ENCODE measurements at regions not wholly inside any gene's neighbourhood (a gene's known extent, or its start where the extent isn't known, plus 50 kb on each side); places are given as distances from the start of the nearest gene placed in this dataset.
"Not testable (repeated sequence)": the region's sequence is repeated elsewhere in the genome, so short reads cannot be mapped to it uniquely, and the experiment has no call there.

DNA sequence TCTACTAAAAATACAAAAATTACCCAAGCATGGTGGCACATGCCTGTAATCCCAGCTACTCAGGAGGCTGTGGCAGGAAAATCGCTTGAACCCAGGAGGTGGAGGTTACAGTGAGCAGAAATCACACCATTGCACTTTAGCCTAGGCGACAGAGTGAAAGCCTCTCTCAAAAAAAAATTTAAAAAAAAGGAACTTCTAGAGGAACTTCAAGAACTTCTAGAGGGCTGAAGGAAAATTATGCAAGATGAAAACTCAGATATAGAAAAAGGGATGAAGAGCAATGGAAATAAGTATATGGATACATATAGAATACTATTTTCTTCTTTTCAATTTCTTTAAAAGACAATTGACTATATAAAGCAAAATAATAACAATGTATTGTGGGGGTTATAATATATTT lies 51.2 kb upstream of the PRR5 start:
- no peak for DNase-seq

DNA sequence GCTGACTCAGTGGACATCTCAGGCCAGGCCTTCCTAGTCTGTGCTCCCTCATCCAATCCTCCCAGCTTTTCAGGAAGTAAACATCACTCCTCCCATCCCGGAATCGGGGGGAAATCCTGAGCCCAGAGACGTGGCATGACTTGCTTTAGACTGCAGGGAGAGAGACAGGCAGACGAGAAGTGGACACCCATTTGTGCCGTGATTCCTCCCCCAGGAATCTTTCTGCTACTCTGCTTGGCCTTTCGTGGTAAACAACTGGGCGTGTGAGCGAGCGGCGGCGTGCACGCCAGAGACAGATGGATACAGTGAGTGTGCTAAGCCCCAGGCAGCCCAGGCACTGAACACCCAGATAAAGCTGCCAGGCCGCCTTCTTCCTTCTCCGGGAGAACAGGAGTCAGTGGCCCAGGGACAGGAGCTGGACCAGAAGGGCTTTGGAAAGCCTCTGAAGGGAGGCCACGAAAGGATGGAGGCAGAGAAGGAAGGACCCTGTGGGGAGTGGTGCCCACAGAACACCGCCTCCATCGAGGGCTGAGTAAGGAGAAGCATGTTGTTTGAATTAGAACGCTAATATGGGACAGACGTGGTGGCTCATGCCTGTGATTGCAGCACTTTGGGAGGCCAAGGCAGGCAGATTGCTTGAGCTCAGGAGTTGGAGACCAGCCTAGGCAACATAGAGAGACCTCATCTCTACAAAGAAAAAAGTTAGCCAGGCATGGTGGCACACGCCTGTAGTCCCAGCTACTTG lies 53.0 kb upstream of the PRR5 start:
- DNase-seq, result no peak

DNA sequence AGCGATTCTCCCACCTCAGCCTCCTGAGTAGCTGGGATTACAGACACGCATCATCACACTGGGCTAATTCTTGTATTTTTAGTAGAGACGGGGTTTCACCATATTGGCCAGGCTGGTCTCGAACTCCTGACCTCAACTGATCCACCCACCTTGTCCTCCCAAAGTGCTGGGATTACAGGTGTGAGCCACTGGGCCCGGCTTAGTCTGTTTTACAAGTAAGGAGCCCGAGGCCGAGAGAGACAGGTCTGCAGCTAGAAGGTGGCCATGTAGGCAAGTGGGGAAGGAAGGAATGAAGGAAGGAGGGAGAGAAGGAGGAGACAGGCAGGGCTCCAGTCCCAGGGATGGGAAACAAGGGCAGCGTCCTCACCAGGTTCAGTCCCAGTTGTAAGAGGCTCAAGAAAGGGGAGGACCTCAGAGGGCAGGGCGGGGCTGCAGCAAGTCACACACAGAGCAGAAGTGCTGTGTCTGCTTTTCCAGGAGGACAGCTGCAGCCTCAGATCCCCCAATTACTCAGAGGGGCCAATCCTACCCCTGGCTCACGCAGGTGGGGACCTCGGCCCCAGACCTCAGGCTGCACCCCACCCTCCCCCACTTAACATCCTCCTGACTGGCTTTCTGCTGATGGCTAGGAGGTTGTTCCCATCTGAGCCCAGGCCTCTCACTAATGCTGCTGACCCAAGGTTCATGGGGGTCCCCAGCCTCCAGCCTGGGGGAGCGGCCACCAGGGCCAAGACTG lies 53.8 kb upstream of the PRR5 start:
- no peak for DNase-seq

DNA sequence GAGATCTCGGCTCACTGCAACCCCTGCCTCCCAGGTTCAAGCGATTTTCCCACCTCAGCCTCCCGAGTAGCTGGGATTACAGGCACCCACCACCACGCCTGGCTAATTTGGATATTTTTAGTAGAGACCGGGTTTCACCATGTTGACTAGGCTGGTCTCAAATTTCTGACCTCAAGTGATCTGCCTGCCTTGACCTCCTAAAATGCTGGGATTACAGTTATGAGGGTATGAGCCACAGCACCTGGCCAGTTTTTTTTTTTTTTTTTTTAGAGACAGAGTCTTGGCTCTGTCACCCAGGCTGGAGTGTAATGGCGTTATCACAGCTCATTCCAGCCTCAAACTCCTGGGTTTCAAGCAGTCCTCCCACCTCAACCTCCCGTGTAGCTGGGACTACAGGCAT lies 54.9 kb upstream of the PRR5 start:
- no peak for DNase-seq

DNA sequence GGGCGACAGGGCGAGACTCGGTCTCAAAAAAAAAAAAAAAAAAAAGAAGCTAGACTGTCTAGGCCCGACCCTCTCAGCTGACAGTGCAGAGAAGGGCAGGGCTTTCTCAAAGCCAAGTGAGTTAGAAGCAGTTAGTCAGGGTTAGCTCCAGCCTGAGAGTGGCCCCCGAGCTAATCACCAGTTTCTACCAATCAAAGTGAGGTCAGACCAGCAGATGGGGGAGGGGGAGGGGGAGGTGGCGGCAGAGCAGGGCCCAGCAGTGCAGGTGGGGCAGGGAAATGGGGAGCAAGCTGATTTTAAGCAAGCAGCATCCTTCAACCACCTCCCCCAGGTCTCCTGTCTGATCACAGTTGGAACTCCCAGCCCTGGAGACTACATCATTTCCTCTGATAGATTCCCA lies 55.3 kb upstream of the PRR5 start:
- DNase-seq, result no peak

DNA sequence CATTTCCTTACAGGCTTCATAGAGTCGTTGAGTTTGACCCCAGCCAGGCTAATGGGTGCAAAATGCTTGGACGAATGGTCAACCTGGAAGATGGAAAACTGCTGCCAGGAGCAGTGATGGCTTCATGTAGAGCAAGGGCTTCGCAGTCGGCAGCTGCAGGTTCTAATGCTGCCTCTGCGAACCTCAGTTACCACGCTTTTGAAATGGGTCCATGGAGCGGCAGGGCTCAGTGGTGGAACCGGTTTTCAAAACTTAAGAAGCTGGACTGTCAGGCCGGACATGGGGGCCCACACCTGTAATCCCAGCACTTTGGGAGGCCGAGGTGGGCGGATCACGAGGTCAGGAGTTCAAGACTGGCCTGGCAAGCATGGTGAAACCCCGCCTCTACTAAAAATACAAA lies 55.9 kb upstream of the PRR5 start:
- no peak for DNase-seq

DNA sequence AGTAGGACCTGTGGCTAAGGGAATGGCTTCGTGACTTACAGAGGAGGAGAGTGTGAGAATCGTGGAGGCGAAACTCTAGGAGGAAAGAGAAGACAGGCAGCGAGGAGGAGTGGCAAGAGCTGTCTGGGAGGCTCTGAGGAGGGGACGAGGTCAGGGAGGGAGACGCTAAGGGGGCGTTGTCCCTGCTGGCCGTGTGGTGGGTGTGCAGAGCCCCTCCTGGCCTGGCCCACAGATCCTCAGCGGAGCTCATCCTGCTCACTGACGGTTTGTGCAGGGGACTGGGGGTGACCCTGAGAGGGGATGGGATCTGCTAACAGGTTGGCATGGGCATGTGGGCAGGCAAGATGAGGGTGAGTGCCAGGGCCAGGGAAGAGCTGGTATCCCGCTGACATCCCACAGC lies 56.5 kb upstream of the PRR5 start:
- DNase-seq, result no peak

DNA sequence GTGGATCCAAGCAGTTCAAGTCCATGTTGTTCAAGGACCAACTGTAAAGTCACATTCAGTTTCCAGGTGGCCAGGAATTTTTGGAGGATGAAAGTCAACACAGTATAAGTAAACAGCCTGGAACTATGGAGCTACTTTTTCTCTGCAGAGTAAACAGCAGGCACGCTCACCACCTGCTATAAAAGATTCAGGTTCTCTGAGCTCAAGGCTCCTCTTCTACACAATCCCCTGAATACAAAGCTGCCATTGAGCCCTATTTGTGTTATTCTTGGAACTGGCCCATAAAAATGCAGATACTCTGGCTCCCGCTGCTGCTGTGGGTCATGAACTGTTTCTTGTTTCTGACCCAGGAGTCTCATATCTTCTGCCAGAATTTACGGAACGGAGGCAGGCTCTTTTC lies 56.9 kb upstream of the PRR5 start:
- no peak for DNase-seq

DNA sequence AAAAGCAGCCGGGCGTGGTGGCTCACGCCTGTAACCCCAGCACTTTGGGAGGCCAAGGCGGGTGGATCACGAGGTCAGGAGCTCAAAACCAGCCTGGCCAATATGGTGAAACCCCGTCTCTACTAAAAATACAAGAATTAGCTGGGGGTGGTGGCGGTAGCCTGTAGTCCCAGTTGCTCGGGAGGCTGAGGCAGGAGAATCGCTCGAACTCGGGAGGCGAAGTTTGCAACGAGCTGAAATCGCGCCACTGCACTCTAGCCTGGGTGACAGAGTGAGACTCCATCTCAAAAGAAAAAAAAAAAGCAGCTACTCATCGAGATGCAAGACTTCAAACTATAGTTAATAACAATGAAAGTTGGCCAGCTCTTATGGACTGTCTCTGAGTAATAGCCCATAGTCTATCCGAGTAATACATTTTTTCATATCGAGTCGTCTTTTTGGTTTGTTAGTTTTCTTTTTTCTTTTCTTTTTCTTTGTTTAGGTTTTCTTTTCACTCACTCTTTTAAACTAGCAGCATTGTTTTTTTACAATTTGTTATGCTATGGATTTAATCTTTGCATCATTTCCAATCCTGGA lies 58.4 kb upstream of the PRR5 start:
- not testable (repeated sequence) for DNase-seq

DNA sequence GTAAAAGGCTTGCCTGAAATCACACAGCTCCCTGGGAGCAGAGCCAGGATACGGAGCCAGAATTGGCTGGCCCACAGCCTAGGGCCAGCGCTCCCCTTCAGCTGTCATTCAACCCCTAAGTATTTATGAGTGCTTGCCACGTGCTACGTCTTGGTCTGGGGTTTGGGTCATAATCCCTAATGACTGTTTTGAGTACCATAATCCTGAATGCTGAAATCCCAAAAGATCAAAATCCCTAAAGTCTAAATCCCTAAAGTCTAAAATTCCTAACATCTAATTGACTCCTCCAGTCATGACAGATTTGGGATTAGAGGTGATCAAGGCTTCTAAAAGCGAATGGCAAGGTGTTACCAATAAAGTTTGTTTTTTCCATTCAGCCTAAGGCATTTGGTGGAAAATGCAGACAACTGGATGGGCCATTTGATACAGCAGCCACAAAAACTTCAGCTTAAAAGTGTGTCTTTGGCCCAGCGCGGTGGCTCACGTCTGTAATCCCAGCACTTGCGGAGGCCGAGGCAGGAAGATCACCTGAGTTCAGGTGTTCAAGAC lies 59.8 kb upstream of the PRR5 start:
- DNase-seq, result no peak

DNA sequence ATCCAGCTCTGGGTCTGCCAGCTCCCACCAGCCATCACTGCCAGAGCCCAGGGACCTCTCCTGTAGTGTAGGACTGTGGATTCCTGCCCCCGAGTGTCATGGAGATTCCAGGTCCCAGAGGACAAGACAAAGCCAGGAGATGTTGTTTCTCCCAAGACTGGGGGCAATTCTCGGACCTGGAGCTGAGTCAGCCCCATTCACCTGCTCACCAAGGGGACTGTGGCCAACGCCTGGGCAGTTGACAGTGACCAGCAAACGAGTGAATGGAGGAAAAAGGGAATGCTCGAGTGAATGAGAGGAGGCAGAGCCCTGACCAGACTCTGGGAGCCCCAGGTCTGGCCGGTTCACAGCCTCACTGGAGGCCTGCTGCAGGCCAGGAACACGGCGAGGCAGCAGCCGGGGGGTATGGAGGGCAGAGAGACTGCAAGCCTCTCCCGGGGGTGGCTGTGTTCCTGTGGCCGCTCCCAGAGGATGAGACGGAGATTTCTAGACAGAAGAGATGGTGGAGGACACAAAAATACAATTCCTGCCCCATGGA lies 61.3 kb upstream of the PRR5 start:
- no peak for DNase-seq

DNA sequence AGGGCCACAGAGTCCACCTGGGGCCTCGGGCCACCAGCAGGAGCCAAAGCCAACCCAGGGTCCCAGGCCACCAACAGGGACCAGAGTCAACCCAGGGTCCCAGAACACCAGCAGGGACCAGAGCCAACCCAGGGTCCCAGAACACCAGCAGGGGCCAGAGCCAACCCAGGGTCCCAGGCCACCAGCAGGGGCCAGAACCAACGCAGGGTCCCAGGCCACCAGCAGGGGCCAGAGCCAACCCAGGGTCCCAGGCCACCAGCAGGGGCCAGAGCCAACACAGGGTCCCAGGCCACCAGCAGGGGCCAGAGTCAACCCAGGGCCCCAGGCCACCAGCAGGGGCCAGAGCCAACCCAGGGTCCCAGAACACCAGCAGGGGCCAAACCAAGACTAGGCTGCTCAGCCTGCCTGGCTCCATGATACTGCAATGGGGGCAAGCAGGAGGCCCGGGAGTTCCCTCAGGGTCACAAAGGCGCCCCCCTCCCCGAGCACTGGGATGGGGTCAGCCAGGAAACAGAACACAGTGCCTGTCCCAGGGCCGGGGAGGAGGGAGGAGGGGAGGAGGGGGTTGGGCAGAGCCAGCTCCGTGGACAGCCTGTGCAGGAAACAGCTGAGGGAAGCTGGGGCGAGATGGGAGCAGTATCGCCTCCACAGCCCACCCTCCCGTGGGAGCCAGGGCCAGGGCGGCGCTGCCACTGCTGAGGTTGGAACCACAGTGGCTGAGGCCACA lies 62.0 kb upstream of the PRR5 start:
- DNase-seq, result no peak

DNA sequence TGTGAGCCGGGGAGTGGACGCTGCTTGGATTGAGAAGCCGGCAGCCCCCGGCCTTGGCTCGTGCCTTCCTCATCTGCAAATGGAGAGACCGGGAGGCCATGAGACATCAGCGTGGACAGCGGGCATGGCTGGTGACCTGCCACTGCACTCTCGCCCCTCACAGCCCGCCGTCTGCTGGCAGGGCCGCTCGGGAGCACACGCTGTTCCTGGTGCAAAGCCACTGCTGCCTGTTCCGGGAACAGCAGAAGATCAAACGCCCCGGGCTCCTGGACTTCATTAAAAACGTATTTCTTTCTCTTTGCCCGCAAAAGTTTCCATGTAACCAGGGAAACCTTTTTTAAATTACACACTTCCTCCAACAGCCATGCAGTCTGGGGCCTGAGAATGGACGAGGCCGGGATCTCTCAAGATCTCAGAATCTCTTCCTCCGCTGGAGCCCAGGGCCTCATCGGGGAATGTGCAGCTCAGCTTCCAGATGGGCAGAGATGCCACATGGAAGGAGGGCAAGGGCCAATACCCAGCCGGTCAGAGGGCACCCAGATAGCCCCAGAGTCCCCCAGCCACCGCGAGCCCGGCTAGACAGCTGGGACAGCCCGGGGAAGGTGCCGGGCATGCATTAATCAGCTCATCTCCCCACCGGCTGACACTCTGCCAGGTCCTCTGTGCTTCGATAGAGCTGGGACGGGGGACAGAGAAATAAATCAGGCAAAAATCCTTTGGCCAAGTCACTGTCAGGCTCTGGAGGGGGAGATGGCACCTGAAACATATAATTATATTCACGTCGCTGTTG lies 62.8 kb upstream of the PRR5 start:
- no peak for DNase-seq

DNA sequence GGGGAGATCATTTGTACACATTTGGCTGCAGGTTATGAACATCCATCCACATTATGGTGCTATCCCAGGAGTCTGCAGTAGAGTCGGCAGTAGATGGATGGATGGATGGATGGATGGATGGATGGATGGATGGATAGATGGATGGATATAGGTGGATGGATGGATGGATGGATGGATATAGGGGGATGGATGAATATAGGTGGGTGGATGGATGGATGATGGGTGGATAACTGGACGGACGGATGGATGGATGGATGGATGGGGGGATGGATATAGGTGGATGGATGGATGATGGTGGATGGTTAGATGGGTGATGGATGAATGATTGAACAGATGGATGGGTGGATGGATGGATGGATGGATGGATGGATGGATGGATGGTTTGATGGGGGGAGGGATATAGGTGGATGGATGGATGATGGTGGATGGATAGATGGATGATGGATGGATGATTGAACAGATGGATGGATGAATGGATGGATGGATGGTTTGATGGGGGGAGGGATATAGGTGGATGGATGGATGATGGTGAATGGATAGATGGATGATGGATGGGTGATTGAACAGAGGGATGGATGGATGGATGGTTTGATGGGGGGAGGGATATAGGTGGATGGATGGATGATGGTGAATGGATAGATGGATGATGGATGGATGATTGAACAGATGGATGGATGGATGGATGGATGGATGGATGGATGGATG lies 65.3 kb upstream of the PRR5 start:
- not testable (repeated sequence) for DNase-seq

DNA sequence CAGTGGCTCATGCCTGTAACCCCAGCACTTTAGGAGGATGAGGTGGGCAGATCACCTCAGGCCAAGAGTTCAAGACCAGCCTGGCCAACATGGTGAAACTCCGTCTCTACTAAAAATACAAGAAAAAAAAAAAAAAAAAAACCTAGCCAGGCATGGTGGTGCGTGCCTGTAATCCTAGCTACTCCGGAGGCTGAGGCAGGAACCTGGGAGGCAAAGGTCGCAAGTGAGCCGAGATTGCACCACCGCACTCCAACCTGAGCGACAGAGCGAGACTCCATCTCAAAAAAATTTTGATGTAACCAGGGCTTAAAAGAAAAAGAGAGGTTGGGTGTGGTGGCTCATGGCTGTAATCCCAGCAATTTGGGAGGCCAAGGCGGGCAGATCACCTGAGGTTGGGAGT lies 66.4 kb upstream of the PRR5 start:
- not testable (repeated sequence) for DNase-seq

DNA sequence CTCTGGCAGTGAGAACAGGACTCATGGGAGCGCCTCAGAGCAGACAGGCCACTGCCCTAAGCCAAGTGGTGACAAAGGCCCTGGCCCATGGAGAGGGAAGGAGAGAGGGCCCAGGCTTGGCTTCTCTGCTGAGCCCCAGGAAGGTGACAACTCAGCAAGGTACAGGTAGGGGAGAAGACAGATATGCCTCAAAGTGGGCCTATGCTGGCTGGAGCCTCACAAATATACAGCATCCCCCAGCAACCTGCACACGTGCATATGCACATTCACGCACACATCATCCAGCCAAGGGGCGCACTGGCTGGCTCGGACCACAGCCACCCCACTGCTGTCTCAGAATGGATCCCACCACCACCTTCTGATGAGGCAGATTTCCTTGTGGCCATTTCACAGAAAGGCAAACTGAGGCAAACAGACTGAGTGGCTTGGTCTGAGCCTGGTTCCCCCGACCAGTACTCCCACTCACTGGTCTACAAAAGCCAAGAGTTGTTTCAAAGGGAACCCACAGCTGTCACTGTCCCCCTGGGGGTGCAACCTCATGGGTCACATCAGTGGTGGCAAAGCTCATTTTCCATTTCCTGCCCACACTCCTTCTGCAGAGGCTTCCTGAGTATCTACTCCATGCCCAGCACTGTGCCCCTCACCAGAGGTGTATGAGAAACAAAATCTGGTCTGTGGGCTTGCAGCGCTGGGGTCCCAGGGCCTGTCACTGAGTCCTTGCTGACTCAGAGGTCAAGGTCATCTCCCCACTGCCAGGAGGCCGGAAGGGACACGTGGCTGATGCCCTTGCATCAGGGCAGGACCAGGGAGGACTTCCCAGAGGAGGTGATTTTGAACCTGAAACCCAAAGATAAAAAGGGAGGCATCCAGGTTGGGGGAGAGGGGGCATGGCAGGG lies 67.3 kb upstream of the PRR5 start:
- no peak for DNase-seq

DNA sequence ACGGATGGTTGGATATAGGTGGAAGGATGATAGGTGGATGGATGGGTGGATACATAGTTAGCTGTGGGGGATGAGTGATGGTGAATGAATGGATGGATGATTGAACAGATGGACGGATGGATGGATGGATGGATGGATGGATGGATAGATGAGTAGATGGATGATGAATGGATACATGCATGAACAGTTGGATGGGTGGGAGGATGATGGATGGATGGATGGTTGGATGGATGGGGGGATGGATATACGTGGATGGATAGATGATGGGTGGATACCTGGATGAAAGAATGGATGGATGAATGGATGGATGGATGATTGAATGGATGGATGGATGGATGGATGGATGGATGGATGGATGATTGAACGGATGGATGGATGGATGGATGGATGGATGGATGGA lies 68.4 kb upstream of the PRR5 start:
- DNase-seq, result no peak

DNA sequence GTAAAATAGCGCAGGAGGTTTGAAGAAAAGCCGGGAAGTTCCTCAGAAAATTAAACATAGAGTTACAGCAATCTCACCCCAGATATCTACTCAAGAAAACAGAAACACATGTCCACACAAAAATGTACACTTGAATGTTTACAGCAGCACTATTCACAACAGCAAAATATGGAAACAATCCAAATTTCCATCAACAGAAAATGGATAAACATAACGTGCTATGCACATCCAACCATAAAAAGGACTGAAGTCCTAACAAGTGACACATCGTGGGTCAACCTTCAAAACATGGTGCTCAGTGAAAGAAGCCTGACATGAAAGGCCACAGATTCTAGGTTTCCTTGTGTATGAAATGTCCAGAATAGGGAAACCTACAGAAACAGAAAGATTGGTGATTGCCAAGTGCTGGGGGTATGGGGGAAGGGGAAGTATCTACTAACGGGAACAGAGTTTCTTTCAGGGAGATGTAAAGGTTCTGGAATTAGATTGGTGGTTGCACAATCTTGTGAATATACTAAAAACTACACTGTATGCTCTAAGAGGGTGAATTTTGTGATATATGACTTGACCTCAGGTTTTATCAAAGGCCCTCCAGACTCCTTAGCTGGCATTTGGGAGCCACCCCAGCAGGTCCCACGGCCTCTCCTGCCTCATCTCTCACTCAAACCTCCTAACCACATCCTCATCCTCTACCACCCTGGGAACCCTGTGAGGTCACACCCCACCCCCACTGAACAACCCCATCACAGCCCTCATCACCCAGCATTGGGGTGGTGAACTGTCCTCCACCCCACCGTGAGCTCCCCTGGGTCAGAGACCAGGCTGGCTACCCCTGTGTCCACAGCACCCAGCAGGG lies 69.2 kb upstream of the PRR5 start:
- DNase-seq, result no peak

DNA sequence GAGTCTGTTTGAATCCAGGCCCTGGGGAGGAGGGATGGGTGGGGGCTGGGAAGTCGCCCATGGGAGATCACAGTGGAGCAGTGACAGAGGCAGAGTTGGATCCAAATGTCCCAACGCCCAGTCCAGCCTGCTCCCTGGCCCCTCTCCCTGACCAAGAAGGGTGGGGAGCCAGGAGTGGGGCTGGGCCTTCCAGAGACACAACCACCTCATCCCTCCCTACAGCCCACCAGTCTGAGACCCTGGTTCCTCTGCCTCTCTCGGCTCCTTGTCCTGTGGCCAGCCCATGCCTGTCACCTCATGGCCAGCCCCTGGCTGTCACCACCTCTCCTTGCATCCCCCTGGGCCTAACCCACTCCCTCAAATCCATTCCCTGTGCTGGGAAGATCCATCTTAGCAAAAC lies 71.2 kb upstream of the PRR5 start:
- DNase-seq, result no peak
